Kasumi-1 (cell line): ENCODE measurements at regions not wholly inside any gene's neighbourhood (a gene's known extent, or its start where the extent isn't known, plus 50 kb on each side); places are given as distances from the start of the nearest gene placed in this dataset.
"Not testable (repeated sequence)": the region's sequence is repeated elsewhere in the genome, so short reads cannot be mapped to it uniquely, and the experiment has no call there.

Source experiments
- DNase-seq, 2 experiments: peaks; one replicate each; lab custom pipeline; 2025; lab: John Stamatoyannopoulos, UW

DNA sequence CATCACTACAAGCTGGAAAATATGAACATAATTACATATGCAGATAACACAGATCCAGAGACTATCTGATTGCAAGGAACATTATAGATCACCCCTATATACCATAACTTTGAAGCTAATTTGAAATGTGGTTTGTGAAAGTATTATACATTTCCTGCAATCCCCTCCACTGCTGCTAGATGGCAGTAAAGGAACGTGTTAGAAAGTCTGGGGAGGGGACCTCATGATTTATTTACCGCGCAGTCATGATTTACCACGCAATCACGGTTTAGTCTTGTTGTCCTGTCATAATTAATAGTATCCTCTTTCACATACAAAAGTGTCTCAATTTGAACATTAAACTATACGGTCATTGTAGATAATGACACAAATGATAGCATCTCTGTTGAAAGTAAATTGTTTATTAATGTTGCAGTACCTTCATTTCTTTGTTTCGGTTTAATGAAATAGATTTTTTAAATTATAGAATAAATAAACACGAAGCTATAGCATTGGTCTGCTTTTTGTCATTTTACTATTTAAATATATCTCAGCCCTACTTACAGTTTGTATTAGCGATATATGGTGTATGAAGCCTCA is 145.3 kb upstream of the PRSS1 start:
- DNase-seq: peak; percentile 78 to 81

DNA sequence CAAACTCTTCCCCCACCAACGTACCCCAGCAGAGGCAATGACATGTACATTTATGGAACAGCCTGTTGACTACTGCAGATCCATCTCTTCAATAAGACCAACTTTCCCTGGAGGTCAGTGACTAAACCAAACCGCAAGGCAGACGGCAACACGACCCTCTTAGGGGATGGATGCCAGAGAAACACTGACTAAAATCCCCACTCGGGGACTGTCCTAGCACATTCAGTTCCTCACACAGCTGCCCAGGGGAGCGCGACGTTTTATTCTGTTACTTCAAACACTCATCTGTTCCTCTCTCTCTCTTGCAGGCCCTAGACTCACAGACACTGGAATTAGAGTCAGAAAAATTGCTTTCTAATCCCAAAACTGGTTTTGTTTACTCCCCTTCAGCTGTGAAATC is 146.5 kb upstream of the PRSS1 start:
- no peak for DNase-seq

DNA sequence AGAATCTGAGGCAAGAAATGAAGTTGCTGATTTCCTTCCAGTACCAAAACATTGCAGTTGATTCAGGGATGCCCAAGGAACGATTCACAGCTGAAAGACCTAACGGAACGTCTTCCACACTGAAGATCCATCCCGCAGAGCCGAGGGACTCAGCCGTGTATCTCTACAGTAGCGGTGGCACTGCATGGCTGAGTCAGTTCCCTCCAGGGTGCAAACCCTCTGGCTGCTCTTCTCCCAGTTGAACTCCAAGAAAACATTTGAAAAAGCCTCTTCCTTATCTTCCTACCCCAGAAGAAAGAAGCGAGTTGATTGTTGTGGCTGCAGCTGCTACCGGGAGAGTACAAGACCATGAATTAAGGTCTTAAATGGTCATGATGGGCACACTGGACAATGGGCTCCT is 147.1 kb upstream of the PRSS1 start:
- DNase-seq: no peak

DNA sequence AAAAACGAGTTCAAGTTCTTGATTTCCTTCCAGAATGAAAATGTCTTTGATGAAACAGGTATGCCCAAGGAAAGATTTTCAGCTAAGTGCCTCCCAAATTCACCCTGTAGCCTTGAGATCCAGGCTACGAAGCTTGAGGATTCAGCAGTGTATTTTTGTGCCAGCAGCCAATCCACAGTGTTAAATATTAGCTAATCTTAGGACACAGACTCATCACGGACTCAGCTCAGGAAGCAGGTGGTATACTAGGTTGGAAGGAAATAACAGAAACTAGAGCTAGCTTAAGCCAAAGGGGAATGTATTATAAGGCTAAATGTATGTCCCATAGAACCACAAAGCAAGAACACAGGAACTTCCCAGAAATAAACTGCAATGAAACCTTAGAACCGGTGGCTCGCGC is 151.0 kb upstream of the PRSS1 start:
- peak; percentile 83 to 84 for DNase-seq

DNA sequence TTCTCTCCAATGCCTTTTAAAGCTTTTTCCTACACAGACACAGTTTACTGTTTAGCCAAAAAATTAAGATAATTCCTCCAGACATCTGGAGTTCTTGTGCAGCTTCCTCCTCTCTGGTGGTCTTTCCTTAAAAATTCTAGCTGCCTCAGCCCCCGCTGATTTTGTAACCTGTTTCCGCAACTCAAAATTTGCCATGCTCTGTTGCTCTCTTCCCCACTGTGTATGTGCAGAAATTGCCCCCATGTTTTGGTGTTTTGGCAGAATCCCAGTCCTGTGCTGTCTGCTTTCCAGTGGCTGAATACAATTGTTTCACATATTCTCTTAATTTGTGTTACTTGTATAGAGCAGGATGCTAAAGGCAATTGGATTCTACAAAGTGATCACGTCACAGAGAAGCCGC is 151.7 kb upstream of the PRSS1 start:
- no peak for DNase-seq

DNA sequence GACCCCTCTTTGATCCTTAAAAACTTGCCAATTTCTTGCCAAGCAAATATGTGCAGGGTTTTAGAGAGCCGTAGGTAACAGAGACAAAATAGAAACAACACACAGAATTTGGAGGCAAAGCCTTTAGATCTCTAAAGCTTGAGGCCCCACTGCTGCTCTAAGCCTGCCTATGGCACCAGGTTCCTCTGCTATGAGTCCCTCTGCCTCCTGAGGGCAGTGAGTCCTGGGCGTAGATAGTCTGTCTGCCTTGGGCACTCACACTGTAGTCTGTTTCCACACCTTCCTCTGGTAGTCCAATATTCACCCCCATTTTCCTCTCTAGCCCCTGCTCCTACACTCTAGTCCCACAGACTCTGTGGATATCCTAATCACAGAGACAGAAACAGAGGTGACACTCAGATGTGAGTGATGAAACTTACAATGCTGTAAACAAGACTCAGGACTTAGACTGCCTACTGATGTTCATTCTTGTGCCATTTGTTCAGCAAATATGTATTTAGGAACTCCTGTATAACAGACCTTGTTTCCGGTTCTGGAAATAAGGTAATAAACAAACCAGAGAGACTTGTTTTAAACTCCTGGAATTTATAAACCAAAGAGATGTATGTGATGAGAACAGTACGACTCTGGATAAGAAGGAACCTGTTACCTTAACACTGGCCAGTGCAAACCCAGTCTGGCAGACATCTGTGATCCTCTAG is 153.3 kb upstream of the PRSS1 start:
- DNase-seq: no peak

GRCh38 chr7:142594078-142594477 is 155.2 kb upstream of the PRSS1 start:
- no peak for DNase-seq

DNA sequence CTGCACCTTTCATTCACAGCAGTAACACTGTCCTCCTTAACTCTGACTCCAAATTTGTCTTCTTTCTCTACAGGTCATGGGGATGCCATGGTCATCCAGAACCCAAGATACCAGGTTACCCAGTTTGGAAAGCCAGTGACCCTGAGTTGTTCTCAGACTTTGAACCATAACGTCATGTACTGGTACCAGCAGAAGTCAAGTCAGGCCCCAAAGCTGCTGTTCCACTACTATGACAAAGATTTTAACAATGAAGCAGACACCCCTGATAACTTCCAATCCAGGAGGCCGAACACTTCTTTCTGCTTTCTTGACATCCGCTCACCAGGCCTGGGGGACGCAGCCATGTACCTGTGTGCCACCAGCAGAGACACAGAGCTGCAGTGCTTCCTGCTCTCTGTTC is 156.2 kb upstream of the PRSS1 start:
- no peak for DNase-seq

GRCh38 chr7:142592664-142593063 is 156.6 kb upstream of the PRSS1 start:
- no peak for DNase-seq

DNA sequence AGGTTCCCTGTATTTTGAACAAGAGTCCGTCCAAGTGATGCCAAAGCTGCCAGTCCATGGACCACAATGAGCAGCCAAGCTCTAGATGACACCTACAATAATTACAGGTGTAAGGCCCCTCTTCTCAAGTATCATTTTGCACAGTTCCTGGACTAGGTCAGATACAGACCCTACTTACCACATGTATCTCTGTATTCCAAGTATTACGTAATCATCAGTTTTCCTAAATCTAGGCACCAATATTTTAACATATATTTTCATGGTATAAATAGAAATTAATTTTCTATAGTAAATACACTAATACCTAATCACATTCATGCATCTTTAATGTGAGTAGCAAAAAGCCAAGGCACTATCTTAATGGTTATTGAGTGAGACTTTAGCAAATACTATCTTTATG is 157.0 kb upstream of the PRSS1 start:
- DNase-seq: no peak

- no peak for DNase-seq
Observed at GRCh38 chr7:142590830-142591457, 158.3 kb upstream of the PRSS1 start.

DNA sequence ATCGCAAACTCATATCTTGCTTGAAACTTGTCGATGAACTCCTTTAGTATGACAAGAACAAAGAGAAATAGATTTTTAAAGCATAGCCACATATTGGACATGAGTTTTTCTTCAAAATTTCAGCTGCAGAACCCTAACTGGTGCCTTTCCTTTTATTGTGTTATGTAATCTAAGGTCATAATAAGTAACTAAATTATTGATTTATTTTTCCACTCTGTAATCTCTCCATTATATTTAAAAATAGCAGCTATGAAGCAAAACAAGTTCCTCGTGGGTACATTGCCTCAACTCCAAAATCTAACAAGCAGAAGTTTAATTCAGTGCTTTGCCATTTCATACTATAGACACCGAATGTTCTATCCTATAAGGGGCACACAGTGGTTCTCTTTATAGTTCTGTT is 159.2 kb upstream of the PRSS1 start:
- no peak for DNase-seq

- DNase-seq: peak; percentile 80 to 82
Observed at GRCh38 chr7:142587578-142588191, 161.6 kb upstream of the PRSS1 start.

GRCh38 chr7:142586611-142587010 is 162.7 kb upstream of the PRSS1 start:
- no peak for DNase-seq

- peak; percentile 22 to 35 for DNase-seq
Observed at GRCh38 chr7:142585425-142585824, 163.8 kb upstream of the PRSS1 start.

DNA sequence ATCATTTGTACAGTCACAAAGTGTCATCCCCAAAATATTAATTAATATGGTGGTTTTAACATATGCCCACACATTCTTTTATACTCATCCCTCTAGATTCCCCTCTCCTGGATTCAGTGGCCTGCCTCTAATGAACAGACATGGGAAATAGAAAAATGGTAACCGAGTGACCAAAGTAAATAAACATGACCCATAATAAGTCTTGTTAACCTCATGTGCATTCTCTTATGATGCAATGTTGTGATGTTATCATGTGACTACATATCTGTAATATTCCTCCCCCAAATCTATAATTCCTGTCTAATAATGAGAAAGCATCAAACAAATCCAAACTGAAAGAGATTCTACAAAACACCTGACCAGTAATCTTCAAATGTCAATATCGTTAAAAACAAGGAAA is 164.5 kb upstream of the PRSS1 start:
- no peak for DNase-seq

DNA sequence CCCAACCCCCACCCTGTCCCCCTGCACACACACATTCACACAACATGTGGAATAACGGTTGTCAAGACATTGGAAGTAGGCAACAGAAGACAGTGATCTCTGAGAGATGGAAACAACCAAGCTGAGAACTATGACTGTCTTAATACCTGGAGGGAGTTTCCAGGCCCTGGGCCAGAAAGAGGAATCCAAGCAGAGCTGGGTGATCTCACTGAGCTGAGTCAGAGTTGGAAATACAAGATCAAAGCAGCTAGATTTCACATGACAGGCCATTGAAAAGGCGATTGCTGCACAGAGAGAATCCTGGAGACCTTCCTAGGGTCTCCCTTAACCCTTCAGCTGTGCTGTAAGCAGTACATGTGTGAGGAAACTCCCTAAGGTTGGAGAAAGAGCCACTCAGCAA is 165.8 kb upstream of the PRSS1 start:
- DNase-seq: no peak

- no peak for DNase-seq
Observed at GRCh38 chr7:142582351-142582750, 166.9 kb upstream of the PRSS1 start.

DNA sequence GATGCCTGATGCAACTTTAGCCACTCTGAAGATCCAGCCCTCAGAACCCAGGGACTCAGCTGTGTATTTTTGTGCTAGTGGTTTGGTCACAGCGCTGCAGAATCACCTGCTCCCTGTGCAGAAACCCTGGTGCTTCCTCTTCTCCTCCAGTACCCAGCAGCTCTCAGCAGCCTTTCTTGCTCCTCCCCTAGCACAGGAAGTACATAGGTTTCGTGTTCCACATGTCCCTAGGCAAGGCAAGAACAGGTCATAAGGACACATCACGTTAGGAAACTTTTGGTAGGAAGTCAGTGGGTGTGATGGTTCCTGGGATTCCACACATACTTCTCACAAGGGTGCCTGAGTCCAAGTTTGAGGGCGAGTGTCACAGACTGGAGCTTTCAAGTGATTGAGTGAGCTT is 167.9 kb upstream of the PRSS1 start:
- DNase-seq: peak; percentile 92 to 95

DNA sequence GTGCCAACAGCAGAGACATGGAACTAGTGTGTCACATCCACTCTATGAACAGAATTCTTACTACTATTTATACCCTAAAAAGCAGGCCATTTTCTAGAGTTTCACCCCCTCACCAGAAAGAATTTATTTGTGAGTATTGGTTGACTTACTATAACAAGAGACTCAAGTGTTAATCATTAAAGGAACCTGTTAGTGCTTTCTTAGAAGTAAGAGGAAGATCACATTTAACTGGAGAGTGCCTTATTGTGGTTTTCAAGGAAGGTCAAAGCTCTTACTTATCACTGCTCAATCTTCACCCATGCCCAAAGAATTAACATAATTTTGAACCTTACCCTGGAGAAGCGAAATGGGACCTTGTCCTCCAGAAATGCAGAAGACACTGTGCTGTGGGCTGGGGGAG is 169.3 kb upstream of the PRSS1 start:
- DNase-seq: no peak

DNA sequence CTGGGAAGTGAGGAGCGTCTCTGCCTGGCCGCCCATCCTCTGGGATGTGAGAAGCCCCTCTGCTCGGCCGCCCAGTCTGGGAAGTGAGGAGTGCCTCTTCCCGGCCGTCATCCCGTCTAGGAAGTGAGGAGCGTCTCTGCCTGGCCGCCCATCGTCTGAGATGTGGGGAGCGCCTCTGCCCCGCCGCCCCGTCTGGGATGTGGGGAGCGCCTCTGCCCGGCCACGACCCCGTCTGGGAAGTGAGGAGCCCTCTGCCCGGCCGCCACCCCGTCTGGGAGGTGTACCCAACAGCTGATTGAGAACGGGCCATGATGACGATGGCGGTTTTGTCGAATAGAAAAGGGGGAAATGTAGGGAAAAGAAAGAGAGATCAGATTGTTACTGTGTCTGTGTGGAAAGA is 173.9 kb upstream of the PRSS1 start:
- DNase-seq: not testable (repeated sequence)

DNA sequence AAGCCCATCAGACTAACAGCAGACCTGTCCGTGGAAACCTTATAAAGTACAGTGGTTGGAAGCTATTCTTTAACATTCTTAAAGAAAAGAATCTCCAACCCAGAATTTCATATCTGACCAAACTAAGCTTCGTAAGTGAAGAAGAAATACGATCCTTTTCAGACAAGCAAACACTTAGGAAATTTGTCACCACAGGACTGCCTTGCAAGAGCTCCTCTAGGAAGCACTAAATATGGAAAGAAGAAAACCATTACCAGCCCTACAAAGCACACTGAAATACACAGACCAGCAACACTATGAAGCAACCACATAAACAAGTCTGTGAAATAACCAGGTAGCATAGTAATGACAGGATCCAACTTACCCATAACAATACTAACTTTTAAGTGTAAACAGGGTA is 177.7 kb upstream of the PRSS1 start:
- no peak for DNase-seq

DNA sequence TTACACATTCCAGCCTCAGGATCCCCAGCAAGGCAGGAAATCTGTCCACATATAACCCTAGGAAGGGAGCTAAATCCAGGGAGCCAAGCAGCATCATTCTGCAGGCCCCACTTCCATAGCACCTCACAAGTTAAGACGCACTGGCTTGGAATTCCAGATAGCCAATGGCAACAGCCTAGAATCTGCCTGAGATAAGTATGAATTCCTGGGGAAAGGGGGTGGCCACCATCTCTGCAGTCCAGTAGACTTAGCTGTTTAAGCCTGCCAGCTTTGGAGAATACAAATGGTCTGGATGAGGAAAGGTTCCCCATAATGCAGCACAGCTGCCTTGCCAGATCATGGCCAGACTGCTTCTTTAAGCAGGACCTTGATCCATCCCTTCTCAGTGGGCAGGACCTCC is 179.4 kb upstream of the PRSS1 start:
- no peak for DNase-seq
